Stomach smooth muscle (tissue), 2 donors: ENCODE measurements at regions not wholly inside any gene's neighbourhood (a gene's known extent, or its start where the extent isn't known, plus 50 kb on each side); places are given as distances from the start of the nearest gene placed in this dataset.

Source experiments
- H3K27ac ChIP-seq: one replicate; pipeline ENCODE4 v1.7.0; 2013; ENCODE audit warnings: mild to moderate bottlenecking, low read length, inconsistent platforms
- H3K27me3 ChIP-seq, 2 donors: one replicate each; pipeline ENCODE4 v1.7.0; 2013; ENCODE audit warnings: low read length in 2 of 2; ENCODE audit not compliant: insufficient read depth in 2 of 2, control insufficient read depth in 1 of 2
- H3K36me3 ChIP-seq, 2 donors: one replicate each; pipeline ENCODE4 v1.7.0; 2013; ENCODE audit warnings: low read length in 2 of 2; ENCODE audit not compliant: control insufficient read depth in 2 of 2, insufficient read depth in 2 of 2
- H3K4me1 ChIP-seq: one replicate; pipeline ENCODE4 v1.7.0; 2013; ENCODE audit warnings: low read length; ENCODE audit not compliant: control insufficient read depth, insufficient read depth
- H3K4me3 ChIP-seq, 2 donors: one replicate each; pipeline ENCODE4 v1.7.0; 2013; ENCODE audit warnings: low read length in 2 of 2
- H3K9ac ChIP-seq, 2 donors: one replicate each; pipeline ENCODE4 v1.7.0; 2013; ENCODE audit warnings: low read length in 2 of 2, mild to moderate bottlenecking in 1 of 2
- H3K9me3 ChIP-seq, 2 donors: one replicate each; pipeline ENCODE4 v1.7.0; 2013; ENCODE audit warnings: low read length in 2 of 2; ENCODE audit not compliant: control insufficient read depth in 2 of 2
- donor health status: healthy.
- donor health status: Pancreatic carcinoma.

DNA sequence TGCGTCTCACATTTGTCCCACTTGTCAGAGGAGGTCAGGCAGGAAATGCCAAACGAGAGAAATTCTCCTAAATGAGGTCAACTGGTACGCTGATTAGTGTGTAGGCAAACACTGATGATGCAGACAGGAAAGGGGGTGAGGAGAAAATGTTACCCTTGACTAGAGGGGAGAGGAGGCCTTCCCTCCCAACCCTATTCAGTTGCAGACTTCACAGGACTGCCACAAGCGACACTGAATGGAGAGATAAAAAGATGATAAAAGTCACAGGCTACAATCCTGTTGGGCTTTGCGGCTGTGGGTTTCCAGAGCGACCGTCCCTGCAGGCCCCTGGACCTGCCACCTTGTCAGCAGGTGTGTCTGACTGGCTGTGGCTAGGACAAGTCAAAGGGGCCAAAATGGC is 569.4 kb downstream of the CDH26 start:
- H3K9ac ChIP-seq: no peak overlapping the region
- no peaks in the 10 kb centered on the region for H3K36me3 ChIP-seq
- no peaks in the 10 kb centered on the region for H3K27me3 ChIP-seq
- no peak overlapping the region for H3K27ac ChIP-seq
- H3K4me1 ChIP-seq: no peaks in the 10 kb centered on the region
- H3K9me3 ChIP-seq: no peaks in the 10 kb centered on the region
- no peak overlapping the region for H3K4me3 ChIP-seq

DNA sequence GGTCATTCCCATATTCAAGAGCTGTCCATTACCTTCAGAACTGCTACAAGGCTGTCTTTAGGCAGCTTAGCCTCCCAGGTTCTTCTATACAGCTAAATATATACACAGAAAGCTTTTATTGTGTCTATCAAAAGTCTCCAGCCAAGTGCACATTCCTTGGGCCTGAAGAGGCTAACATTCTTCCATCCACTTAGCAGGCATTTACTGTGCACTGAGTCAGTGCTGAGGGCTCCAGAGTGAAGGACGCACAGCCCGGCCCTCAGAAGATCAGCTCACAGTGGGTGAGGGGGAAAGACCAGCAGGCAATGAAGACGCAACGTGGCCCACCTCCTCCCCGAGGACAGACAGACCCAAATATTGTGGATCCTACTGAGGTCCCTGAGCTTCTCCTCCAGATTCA is 569.9 kb downstream of the CDH26 start:
- H3K27ac ChIP-seq: no peak overlapping the region
- no peaks in the 10 kb centered on the region for H3K36me3 ChIP-seq
- H3K27me3 ChIP-seq: no peaks in the 10 kb centered on the region
- H3K4me1 ChIP-seq: no peaks in the 10 kb centered on the region
- H3K9me3 ChIP-seq: no peaks in the 10 kb centered on the region
- H3K9ac ChIP-seq: no peak overlapping the region
- H3K4me3 ChIP-seq: no peak overlapping the region

DNA sequence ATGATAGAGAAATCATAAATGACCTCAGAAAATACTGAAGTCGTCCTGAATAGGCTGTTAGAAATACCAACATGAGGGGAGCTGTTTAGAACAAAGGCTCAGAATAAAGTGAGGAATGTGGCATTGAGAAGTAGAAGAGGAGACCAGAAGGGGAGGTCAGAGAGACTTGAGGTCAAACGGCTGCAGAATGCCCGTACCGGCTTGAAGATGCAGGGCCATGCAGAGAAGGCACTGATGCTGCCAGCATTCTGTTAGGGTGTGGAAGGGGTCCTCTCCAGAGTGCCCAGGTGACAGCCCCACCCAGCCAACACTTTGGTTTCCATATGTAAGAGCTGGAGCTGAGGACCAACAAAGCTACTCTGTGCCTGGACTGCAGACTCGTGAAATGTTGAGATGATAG is 570.9 kb downstream of the CDH26 start:
- Histone ChIP-seq H3K4me3 (no peak overlapping the region), H3K9ac (no peak overlapping the region)

DNA sequence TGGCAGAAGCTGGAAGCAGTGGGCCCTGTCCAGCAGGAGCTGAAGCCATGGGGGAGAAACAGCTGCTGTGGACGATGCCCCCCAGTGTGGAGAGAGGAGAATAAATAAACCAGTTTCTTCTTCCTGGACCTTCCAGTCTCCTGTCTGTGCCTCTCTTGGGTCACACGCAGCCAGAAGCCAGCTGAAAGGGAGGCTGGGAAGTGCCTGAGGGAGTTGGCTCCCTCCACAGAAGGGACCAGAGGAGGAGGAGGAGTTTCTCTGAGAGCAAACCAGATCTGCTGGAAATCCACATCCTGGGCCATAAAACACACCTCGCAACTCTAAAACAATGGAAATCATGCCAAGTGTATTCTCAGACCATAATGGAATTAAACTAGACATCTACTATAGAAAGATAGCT is 577.0 kb downstream of the CDH26 start:
- no peak overlapping the region for H3K4me3 ChIP-seq
- H3K4me1 ChIP-seq: no peaks in the 10 kb centered on the region
- no peak overlapping the region for H3K27ac ChIP-seq
- no peaks in the 10 kb centered on the region for H3K36me3 ChIP-seq
- no peaks in the 10 kb centered on the region for H3K9me3 ChIP-seq
- no peak overlapping the region for H3K9ac ChIP-seq
- H3K27me3 ChIP-seq: peaks cover 0 to 2% of the 10 kb centered on the region in 2 donors

More for the DNA sequence above, 570.9 kb downstream of the CDH26 start:
- Histone ChIP-seq H3K36me3 (no peaks in the 10 kb centered on the region), H3K4me1 (no peaks in the 10 kb centered on the region), H3K9me3 (no peaks in the 10 kb centered on the region), H3K27me3 (no peaks in the 10 kb centered on the region), H3K27ac (no peak overlapping the region)

DNA sequence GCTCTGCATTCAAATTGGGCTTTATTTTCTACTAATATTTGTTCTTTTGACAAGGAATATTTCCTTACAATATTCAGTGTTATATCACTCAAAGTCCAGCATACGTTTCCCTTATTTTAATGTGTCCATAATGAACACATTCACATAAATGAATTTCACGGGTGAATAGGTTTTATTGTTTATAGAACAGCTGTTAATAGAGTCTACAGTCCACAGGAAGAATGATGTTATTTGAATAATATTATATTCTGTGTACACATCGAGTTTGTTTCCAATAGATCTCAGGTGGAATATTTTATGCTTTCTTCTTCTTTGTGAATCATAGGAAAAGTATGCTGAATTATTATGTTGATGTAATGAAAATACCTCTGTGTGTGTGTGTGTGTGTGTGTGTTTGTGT is 582.4 kb downstream of the CDH26 start:
- Histone ChIP-seq H3K4me3 (no peak overlapping the region), H3K36me3 (no peaks in the 10 kb centered on the region), H3K27ac (no peak overlapping the region), H3K9me3 (no peaks in the 10 kb centered on the region), H3K27me3 (no peaks in the 10 kb centered on the region), H3K9ac (no peak overlapping the region), H3K4me1 (no peaks in the 10 kb centered on the region)

DNA sequence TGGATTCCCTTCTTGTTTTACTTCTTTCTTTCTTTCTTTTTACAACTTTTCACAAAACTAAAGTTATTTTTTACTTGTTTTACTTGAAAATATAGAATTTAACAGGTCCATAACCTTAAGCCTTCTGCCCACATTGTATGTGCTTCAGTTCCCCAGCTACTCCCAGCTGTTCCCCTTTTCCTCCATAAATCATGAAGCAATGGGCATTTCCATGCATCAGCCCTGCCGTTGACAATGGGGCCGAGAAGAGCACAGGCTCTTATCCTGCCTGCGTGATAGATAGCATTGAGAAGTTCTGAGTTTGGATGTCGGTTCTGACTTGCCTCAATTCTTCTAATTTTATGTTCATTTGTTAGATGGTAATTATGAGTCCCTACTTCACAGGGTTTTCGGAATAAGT is 583.8 kb downstream of the CDH26 start:
- Histone ChIP-seq H3K4me1 (no peaks in the 10 kb centered on the region), H3K27me3 (no peaks in the 10 kb centered on the region), H3K9me3 (no peaks in the 10 kb centered on the region), H3K9ac (no peak overlapping the region), H3K36me3 (no peaks in the 10 kb centered on the region), H3K4me3 (no peak overlapping the region), H3K27ac (no peak overlapping the region)

DNA sequence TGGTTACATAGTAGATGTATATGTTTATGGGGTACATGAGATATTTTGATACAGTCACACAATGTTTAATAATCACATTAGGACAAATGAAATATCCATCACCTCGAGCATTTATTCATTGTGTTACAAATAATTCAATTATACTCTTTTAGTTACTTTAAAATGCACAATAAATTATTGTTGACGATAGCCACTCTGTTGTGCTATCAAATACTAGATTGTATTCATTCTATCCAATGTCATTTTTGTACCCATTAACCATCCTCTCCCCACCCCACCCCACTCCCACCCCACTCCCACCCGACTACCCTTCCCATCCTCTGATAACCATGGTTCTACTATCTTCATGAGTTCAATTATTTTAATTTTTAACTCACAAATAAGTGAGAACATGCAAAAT is 585.4 kb downstream of the CDH26 start:
- H3K9me3 ChIP-seq: no peaks in the 10 kb centered on the region
- no peak overlapping the region for H3K9ac ChIP-seq
- no peaks in the 10 kb centered on the region for H3K36me3 ChIP-seq
- no peaks in the 10 kb centered on the region for H3K27me3 ChIP-seq
- H3K4me3 ChIP-seq: no peak overlapping the region
- no peak overlapping the region for H3K27ac ChIP-seq
- H3K4me1 ChIP-seq: no peaks in the 10 kb centered on the region

DNA sequence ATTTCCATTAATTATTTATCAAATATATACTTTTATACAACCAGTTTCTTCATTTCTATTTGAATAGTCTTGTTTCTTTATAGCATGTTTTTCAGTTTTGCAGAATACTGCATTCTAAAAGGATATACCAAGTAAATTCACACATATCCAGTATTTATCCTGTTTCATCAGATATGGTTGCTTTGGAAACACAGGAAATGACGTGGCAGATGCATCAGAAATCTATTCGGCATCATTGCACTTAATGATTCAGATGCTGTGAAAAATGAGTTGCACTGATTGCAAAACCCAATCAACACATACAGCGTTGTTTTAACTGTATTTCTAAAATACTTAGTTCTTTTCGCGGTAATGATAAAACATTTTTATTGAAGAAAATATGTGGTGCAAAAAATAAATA is 594.9 kb downstream of the CDH26 start:
- no peak overlapping the region for H3K27ac ChIP-seq
- no peaks in the 10 kb centered on the region for H3K27me3 ChIP-seq
- H3K36me3 ChIP-seq: no peaks in the 10 kb centered on the region
- no peaks in the 10 kb centered on the region for H3K9me3 ChIP-seq
- no peaks in the 10 kb centered on the region for H3K4me1 ChIP-seq
- H3K4me3 ChIP-seq: no peak overlapping the region
- H3K9ac ChIP-seq: no peak overlapping the region

DNA sequence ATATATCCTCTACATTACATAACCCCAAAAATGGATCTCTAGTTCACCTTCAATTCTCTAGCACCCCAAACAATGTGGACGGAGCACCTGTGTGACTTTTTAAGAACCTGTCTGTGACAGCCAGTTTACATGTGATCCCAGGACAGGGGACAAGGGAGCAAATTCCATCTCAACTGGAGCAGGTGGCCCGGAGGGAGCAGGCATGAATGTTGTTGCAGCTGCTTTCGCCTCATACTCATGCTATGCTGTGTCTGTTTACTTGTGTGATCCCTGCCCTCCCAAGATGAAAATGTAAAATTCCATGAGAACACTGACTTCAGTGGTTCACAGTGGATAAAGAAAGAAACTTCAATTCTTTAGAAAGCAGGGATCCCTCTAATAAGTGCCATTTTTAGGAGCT is 600.3 kb downstream of the CDH26 start:
- H3K27ac ChIP-seq: no peak overlapping the region
- no peak overlapping the region for H3K9ac ChIP-seq
- H3K9me3 ChIP-seq: no peaks in the 10 kb centered on the region
- H3K27me3 ChIP-seq: peaks cover 0 to 6% of the 10 kb centered on the region in 2 donors
- H3K36me3 ChIP-seq: no peaks in the 10 kb centered on the region
- H3K4me3 ChIP-seq: no peak overlapping the region
- no peaks in the 10 kb centered on the region for H3K4me1 ChIP-seq

DNA sequence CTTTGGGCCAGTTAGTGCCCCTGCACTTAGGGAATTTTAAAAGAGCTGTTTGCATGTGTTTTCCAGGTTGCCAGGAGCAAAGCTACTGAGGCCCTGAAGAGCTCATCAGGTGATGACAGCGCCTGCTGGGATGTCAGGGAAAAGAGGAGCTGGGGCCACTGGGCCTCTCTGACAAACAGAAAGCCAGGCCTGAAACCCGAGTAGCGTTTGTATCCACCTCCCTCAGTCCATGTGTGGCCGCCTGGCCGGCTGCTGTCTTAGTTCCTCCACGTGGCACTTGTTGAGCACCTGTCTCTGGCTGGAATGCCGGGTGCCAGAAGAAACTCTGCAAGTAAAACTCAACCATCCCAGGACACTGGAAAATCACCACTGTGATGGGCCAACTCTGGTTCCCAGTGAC is 601.2 kb downstream of the CDH26 start:
- H3K4me1 ChIP-seq: no peaks in the 10 kb centered on the region
- peaks cover 0 to 6% of the 10 kb centered on the region in 2 donors for H3K27me3 ChIP-seq
- no peak overlapping the region for H3K4me3 ChIP-seq
- no peaks in the 10 kb centered on the region for H3K36me3 ChIP-seq
- no peak overlapping the region for H3K9ac ChIP-seq
- no peak overlapping the region for H3K27ac ChIP-seq
- no peaks in the 10 kb centered on the region for H3K9me3 ChIP-seq

DNA sequence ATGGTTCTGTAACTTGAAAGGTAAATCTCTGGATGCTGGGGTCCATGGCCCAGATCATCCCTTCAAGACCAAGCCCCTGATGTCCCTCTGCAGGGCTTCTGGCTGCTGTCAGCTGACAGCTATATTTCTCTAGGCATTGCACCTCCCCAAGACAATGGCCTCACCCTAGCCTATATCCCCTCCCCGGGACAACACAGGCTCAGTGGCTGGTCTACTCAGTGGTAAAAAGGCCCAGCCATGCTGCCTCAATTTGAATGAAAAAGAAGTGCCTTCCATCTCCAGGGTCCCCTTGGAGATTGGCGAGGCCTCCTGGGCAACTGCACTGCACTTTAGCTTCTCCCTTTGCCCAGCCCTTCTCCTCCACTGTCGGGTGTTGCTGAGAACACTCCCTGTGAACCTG is 602.8 kb downstream of the CDH26 start:
- no peaks in the 10 kb centered on the region for H3K9me3 ChIP-seq
- no peaks in the 10 kb centered on the region for H3K36me3 ChIP-seq
- H3K27me3 ChIP-seq: peaks cover 0 to 6% of the 10 kb centered on the region in 2 donors
- H3K27ac ChIP-seq: no peak overlapping the region
- H3K4me1 ChIP-seq: no peaks in the 10 kb centered on the region
- no peak overlapping the region for H3K4me3 ChIP-seq
- H3K9ac ChIP-seq: no peak overlapping the region

DNA sequence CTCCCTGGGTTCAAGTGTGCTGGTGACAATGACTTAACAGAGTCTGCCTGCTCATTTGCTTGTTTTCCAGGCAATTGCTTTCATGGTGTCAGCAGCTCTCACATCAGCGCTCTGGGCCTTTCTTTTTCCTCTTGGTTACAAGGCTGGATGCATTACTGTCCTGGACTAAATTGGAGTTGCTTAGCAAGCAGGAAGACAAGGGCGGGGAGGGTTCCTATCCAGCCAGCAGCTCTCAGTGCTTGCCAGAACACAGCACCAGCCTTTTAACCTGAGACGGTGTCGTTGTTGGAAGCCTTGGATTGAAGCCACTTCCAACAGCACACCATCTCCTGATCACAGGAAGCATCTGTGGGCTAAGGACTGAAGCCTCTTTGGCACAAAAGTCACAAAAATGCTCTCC is 606.9 kb downstream of the CDH26 start:
- H3K9ac ChIP-seq: no peak overlapping the region
- no peak overlapping the region for H3K4me3 ChIP-seq
- peaks cover 0 to 2% of the 10 kb centered on the region in 2 donors for H3K27me3 ChIP-seq
- H3K9me3 ChIP-seq: no peaks in the 10 kb centered on the region
- H3K36me3 ChIP-seq: no peaks in the 10 kb centered on the region
- no peak overlapping the region for H3K27ac ChIP-seq
- H3K4me1 ChIP-seq: no peaks in the 10 kb centered on the region
